ENCODE measurements at regions not wholly inside any gene's neighbourhood (a gene's known extent, or its start where the extent isn't known, plus 50 kb on each side); places are given as distances from the start of the nearest gene placed in this dataset.

- H3K4me1 ChIP-seq (ENCODE audit: insufficient read depth, low read length) = no peaks in the 10 kb centered on the region
- H3K9me3 ChIP-seq (ENCODE audit: control insufficient read depth, insufficient read depth, low read length) = 0 out of 2 replicates have a peak, but pooled peaks cover 2% of the 10 kb centered on the region
- no peaks in the 10 kb centered on the region for H3K36me3 ChIP-seq (ENCODE audit: insufficient read depth, low read length)
- H3K9ac ChIP-seq (ENCODE audit: low read depth, low read length) = no peak overlapping the region
These were observed 497.8 kb upstream of the ARID1B start for GRCh38 chr6:156279261-156279969.

DNA sequence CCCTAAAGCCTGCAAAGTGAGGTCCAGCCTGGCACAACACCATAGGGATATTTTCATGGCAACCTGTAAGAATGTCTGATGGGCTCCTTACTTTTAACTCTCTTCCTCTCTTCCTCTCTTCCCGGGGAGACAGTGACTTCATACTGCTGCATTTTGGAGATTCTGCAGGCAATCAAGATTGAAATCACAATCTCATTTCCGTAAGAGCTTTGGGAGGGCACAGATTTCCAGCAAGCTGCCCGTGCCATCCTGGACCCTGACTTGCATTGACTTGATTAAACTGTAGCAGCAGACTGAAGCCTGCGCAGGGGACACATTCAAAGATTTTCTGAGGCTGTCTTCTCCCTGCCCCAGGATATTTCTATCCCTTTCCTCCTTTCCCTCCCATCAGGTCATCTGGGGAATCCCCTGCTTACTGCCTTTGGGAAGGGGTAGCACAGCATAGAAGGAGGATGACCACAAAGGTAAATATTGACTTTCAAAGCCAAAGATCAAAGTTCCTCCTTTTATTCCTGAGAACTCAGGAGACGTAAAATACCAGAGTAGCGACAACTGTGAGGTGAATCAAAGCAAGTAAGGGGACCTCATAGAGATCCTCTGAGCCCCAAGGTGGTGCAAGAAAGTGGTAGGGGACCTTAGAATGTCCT is 504.0 kb upstream of the ARID1B start:
- Histone ChIP-seq H3K9me3 (ENCODE audit: control insufficient read depth, insufficient read depth, low read length) (0 out of 2 replicates have a peak, but pooled peaks cover 2% of the 10 kb centered on the region), H3K9ac (ENCODE audit: low read depth, low read length) (no peak overlapping the region), H3K4me1 (ENCODE audit: insufficient read depth, low read length) (peaks cover 6% of the 10 kb centered on the region), H3K36me3 (ENCODE audit: insufficient read depth, low read length) (no peaks in the 10 kb centered on the region)

DNA sequence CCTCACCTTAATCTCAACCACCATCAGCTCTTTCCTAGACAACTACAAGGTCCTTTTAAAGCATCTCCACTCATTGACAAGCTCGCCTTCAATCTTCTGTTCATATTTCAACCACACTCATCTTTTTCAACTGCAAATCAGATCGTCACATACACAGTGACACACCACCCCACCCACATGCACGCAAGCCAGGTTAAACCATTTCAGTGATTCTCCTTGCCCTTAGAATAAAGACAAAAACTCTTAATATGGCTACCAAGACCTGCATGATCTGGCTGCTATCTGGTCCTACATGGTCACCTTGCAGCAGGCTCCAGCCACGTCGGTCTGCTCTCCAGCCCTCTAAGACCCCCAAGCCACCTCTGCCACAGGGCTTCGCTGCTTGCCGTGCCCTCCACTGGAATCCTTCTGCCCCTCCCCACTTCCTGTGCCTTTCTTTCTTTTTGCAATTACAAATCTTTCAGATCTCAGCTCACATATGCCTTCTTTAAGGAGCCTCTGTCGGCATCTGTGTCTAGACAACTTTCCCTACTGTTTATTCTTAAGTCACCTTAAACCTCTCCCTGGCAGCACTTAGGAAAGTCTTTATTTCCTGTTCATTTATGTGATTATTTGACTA is 507.3 kb upstream of the ARID1B start:
- peaks cover 6% of the 10 kb centered on the region for H3K4me1 ChIP-seq (ENCODE audit: insufficient read depth, low read length)
- H3K9ac ChIP-seq (ENCODE audit: low read depth, low read length) = no peak overlapping the region
- H3K36me3 ChIP-seq (ENCODE audit: insufficient read depth, low read length) = no peaks in the 10 kb centered on the region
- no peaks in the 10 kb centered on the region for H3K9me3 ChIP-seq (ENCODE audit: control insufficient read depth, insufficient read depth, low read length)

DNA sequence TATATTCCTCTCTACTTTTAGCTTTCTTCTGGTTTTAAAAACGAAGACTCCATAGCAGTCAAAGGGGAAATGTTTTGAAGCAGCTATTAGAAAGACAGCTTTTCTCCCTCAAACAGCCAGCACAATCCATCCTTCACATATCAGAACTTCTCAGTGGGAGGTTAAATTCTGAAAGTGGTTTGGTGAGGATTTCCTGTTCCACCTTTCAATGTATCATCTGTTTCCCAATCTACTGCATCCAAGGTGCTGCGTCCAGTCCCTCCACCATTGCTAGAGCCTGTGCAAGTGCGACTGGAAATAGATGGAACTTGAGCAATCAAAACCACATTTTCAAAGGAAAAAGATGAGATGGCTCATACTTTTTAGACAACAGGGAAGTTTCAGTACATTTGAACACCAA is 508.3 kb upstream of the ARID1B start:
- Histone ChIP-seq H3K36me3 (ENCODE audit: insufficient read depth, low read length) (no peaks in the 10 kb centered on the region), H3K9ac (ENCODE audit: low read depth, low read length) (no peak overlapping the region), H3K4me1 (ENCODE audit: insufficient read depth, low read length) (peaks cover 6% of the 10 kb centered on the region), H3K9me3 (ENCODE audit: control insufficient read depth, insufficient read depth, low read length) (no peaks in the 10 kb centered on the region)

DNA sequence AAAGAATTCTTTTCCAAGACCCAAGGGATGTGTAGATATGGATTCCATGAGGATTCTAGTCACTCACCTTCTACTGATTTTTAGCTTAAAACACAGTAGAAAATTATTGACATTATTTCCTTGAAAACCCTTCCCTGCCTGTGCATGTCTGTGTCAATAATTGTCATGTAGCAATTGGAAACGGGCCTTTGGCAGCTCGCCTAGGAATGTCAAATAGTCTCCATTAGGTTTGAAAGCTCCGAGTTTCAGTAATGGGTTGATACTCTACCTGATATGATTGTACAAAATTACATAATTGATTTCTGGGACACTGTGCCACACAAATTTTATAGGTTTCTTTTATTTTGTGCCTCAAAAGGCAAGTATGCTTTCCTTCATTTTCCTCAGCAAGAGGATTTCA is 515.2 kb upstream of the ARID1B start:
- Histone ChIP-seq H3K9me3 (ENCODE audit: control insufficient read depth, insufficient read depth, low read length) (no peaks in the 10 kb centered on the region), H3K9ac (ENCODE audit: low read depth, low read length) (no peak overlapping the region), H3K36me3 (ENCODE audit: insufficient read depth, low read length) (no peaks in the 10 kb centered on the region), H3K4me1 (ENCODE audit: insufficient read depth, low read length) (no peaks in the 10 kb centered on the region)

DNA sequence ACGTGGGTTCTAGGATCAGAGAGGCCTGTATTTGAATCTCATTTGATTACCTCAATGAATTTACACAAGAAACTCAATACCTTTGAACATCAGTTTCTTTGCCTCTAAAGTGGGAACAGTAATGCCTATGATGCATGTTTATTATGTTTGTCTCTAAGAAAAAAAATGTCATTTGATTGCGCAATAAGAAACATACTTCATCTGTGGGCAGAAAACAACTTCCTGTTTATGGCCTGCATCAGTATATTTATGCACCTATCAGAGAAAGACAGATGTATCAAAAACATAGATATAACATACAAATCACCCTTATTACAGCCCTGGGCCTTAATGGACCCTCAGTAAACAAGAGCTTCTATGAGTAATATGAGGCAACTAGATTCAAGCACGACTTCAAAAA is 516.4 kb upstream of the ARID1B start:
- no peaks in the 10 kb centered on the region for H3K4me1 ChIP-seq (ENCODE audit: insufficient read depth, low read length)
- H3K36me3 ChIP-seq (ENCODE audit: insufficient read depth, low read length) = no peaks in the 10 kb centered on the region
- no peaks in the 10 kb centered on the region for H3K9me3 ChIP-seq (ENCODE audit: control insufficient read depth, insufficient read depth, low read length)
- no peak overlapping the region for H3K9ac ChIP-seq (ENCODE audit: low read depth, low read length)

GRCh38 chr6:156258981-156259380 is 518.2 kb upstream of the ARID1B start:
- H3K4me1 ChIP-seq (ENCODE audit: insufficient read depth, low read length) = no peaks in the 10 kb centered on the region
- H3K36me3 ChIP-seq (ENCODE audit: insufficient read depth, low read length) = no peaks in the 10 kb centered on the region
- H3K9me3 ChIP-seq (ENCODE audit: control insufficient read depth, insufficient read depth, low read length) = no peaks in the 10 kb centered on the region
- no peak overlapping the region for H3K9ac ChIP-seq (ENCODE audit: low read depth, low read length)

- Histone ChIP-seq H3K9me3 (ENCODE audit: control insufficient read depth, insufficient read depth, low read length) (no peaks in the 10 kb centered on the region), H3K36me3 (ENCODE audit: insufficient read depth, low read length) (no peaks in the 10 kb centered on the region), H3K4me1 (ENCODE audit: insufficient read depth, low read length) (no peaks in the 10 kb centered on the region), H3K9ac (ENCODE audit: low read depth, low read length) (no peak overlapping the region)
These were observed 521.0 kb upstream of the ARID1B start for GRCh38 chr6:156256161-156256560.

- Histone ChIP-seq H3K9ac (ENCODE audit: low read depth, low read length) (no peak overlapping the region), H3K4me1 (ENCODE audit: insufficient read depth, low read length) (no peaks in the 10 kb centered on the region), H3K9me3 (ENCODE audit: control insufficient read depth, insufficient read depth, low read length) (no peaks in the 10 kb centered on the region), H3K36me3 (ENCODE audit: insufficient read depth, low read length) (no peaks in the 10 kb centered on the region)
These were observed 522.9 kb upstream of the ARID1B start for GRCh38 chr6:156254240-156254639.

GRCh38 chr6:156250593-156250992 is 526.6 kb upstream of the ARID1B start:
- no peak overlapping the region for H3K9ac ChIP-seq (ENCODE audit: low read depth, low read length)
- H3K36me3 ChIP-seq (ENCODE audit: insufficient read depth, low read length) = no peaks in the 10 kb centered on the region
- H3K9me3 ChIP-seq (ENCODE audit: control insufficient read depth, insufficient read depth, low read length) = no peaks in the 10 kb centered on the region
- no peaks in the 10 kb centered on the region for H3K4me1 ChIP-seq (ENCODE audit: insufficient read depth, low read length)

DNA sequence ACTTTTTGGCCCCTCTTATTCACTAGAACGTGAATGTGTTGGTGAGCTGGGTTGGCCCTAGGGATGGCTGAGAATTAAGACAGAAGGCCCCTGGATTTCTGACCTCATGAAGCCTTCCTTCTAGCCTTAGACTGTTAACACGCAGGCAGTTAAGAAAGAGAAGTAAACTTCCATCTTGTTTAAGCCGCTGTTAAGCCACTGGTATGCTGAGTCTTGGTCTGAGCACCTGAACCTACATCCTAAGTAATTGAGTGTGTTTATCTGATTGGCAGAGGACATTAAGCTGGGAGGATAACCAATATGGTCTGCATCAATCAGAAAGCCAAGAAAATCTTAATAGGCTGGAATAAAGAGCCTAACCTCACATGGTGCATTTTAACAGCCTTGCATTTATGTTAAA is 535.0 kb upstream of the ARID1B start:
- Histone ChIP-seq H3K36me3 (ENCODE audit: insufficient read depth, low read length) (no peaks in the 10 kb centered on the region), H3K4me1 (ENCODE audit: insufficient read depth, low read length) (peaks cover 16% of the 10 kb centered on the region), H3K9ac (ENCODE audit: low read depth, low read length) (no peak overlapping the region), H3K9me3 (ENCODE audit: control insufficient read depth, insufficient read depth, low read length) (no peaks in the 10 kb centered on the region)

GRCh38 chr6:156231026-156231765 is 546.0 kb upstream of the ARID1B start:
- Histone ChIP-seq H3K36me3 (ENCODE audit: insufficient read depth, low read length) (no peaks in the 10 kb centered on the region), H3K9me3 (ENCODE audit: control insufficient read depth, insufficient read depth, low read length) (no peaks in the 10 kb centered on the region), H3K9ac (ENCODE audit: low read depth, low read length) (no peak overlapping the region), H3K4me1 (ENCODE audit: insufficient read depth, low read length) (no peaks in the 10 kb centered on the region)

GRCh38 chr6:156219973-156220372 is 557.2 kb upstream of the ARID1B start:
- Histone ChIP-seq H3K9me3 (ENCODE audit: control insufficient read depth, insufficient read depth, low read length) (no peaks in the 10 kb centered on the region; the same call in 1 of the 2 replicates), H3K36me3 (ENCODE audit: insufficient read depth, low read length) (no peaks in the 10 kb centered on the region), H3K4me1 (ENCODE audit: insufficient read depth, low read length) (no peaks in the 10 kb centered on the region), H3K9ac (ENCODE audit: low read depth, low read length) (no peak overlapping the region)

DNA sequence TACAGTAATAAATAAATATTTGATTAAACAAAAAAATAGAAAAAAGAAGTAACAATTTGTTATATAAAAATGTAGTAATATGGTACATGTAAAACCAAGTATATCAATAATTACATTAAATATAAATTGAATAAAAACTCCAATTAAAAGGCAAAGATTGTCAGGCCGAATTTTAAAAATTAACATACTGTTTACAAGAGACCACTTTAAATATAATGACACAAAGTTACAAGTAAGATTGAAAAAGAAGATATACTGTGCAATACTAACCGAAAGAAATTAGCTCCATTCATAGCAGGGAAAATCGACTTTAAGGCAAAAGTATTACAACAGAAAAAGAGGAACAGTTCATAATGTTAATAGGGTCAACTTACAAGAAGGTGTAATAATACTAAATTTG is 571.5 kb upstream of the ARID1B start:
- no peak overlapping the region for H3K9ac ChIP-seq (ENCODE audit: low read depth, low read length)
- no peaks in the 10 kb centered on the region for H3K9me3 ChIP-seq (ENCODE audit: control insufficient read depth, insufficient read depth, low read length)
- no peaks in the 10 kb centered on the region for H3K4me1 ChIP-seq (ENCODE audit: insufficient read depth, low read length)
- H3K36me3 ChIP-seq (ENCODE audit: insufficient read depth, low read length) = no peaks in the 10 kb centered on the region

Measured in ES-I3 (cell line).